ENCODE measurements at regions not wholly inside any gene's neighbourhood (a gene's known extent, or its start where the extent isn't known, plus 50 kb on each side); places are given as distances from the start of the nearest gene placed in this dataset.

DNA sequence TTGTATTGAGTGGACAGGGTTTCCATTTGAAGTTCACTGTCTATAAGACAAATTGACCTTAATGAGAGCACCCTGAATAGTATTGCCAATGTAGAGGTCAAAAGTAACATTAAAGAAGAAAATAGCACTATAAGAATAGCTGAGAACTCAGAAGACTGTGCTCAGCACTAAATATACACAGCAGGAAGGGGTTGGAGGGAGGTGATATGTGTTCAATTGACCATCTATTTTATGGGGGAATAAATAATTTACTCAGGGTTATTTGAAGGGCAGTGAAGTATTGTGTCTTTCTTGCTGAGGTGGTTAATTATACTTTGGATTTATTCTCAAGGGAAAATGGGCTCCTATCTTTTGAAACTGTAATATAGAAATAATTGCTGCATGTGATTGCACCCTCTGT is 1380.5 kb upstream of the SPRY2 start:
- no peak for DNase-seq

DNA sequence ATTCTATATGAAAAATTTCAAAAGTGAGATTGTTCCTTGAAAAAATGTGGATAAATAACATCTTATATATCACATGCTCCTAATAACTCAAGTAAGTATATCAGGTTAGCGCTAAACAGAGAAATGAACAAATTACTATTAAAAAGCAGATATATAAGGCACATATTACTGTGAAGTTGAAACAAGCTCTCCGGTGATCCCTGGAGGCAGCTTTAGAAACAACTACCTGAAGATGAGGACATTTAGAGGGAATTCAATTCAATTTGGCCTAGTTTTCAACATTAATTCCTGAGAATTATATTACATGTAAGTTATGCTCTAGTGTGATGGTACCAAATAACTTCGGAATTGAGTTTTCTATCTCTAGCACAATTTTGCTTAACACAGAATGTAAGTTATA is 1373.6 kb upstream of the SPRY2 start:
- DNase-seq = no peak

DNA sequence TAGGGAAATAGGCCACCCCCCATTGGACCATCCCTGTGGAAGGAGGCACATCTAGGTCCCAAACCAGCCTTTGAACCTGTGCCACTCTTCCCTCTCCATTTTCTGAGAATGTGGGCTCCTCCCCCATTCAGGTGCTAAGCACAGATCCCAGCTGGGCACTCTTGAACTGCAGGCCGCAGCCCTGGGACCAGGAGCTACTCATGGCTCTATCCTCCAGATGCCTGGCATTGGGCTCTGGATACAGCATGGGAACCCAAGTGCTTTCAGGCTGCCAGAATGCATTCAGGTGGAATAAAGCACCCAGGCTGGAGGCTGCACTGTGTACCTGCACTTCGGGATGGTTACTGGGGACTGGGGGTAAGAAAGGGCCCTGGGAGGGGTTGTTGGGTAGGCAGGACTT is 1372.3 kb upstream of the SPRY2 start:
- DNase-seq = no peak

GRCh38 chr13:81697826-81698225 is 1356.9 kb upstream of the SPRY2 start:
- DNase-seq = no peak

GRCh38 chr13:81686877-81687276 is 1346.0 kb upstream of the SPRY2 start:
- no peak for DNase-seq

DNA sequence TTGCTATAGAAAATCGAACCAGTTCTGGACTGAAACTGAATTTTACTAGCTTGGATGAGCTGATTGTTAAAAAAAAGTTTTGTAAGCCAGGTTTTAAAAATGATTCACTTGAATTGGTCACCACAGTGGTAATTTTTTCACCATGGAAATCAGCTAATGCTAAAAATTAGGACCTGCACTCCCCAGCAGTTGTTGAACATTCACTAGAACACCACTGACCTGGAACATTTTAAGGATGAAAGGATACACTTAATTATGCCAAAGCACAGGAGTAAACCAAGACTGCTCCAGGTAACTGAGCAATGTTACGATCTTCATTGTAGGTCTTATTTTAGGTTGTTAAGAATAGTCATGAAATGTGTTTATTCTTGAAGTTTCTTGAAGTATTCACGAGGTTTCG is 1342.6 kb upstream of the SPRY2 start:
- DNase-seq = no peak

GRCh38 chr13:81682081-81682630 is 1341.2 kb upstream of the SPRY2 start:
- no peak for DNase-seq

DNA sequence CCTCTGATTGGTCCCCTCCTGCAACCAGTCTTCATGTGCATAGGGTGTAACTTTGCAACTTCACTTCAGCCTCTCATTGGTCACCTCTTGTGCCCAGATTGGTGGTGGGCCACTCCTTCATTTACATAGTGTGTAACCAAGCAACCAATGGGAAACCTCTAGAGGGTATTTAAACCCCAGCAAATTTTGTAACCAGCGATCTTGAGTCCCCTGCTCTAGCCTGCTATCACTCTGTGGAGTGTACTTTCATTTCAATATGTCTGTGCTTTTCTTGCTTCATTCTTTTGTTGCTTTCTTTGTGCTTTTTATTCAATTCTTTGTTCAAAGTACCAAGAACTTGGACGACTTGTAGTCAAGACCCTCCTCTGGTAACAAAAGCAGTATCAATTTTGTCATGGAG is 1336.9 kb upstream of the SPRY2 start:
- DNase-seq = no peak

GRCh38 chr13:81676008-81676407 is 1335.1 kb upstream of the SPRY2 start:
- no peak for DNase-seq

DNA sequence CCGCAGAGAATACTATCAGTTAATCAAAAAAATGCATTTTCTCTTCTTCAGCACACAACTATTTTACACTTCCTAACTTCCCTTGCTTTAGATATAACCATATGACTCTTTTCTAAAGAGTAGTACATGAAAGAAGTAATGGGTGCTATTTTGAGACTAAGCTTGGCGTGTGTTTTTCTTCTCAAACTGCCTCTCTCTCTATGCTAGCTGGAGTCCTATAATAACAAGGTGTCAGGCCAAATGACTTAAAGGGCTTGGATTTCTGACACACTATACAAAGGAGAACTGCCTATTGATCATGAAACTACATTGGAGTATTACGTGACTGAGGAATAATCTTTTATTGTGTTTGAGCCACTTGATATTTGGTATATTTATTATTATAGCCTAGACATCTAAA is 1330.1 kb upstream of the SPRY2 start:
- no peak for DNase-seq

DNA sequence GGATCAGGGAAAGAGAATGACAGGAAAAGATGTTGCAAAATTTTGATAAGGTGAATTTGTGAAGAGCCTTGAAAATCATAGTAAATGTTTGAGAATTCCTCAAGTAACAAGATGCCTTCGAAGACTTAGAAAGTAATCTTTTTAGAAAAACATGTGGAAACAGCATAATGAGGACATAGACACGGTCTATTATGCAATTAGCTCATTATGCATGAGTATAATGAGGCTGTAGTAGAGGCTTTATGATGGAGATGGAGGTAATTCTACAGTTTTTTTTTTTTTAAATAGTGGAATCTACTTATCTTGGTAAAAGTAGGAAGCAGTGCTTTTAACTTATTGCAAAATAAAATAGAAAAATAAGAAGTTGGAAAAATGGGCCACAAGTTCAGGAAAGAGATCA is 1329.1 kb upstream of the SPRY2 start:
- no peak for DNase-seq

- DNase-seq = no peak
Observed at GRCh38 chr13:81664872-81665271, 1323.9 kb upstream of the SPRY2 start.

- DNase-seq = no peak
Observed at GRCh38 chr13:81659984-81660383, 1319.1 kb upstream of the SPRY2 start.

DNA sequence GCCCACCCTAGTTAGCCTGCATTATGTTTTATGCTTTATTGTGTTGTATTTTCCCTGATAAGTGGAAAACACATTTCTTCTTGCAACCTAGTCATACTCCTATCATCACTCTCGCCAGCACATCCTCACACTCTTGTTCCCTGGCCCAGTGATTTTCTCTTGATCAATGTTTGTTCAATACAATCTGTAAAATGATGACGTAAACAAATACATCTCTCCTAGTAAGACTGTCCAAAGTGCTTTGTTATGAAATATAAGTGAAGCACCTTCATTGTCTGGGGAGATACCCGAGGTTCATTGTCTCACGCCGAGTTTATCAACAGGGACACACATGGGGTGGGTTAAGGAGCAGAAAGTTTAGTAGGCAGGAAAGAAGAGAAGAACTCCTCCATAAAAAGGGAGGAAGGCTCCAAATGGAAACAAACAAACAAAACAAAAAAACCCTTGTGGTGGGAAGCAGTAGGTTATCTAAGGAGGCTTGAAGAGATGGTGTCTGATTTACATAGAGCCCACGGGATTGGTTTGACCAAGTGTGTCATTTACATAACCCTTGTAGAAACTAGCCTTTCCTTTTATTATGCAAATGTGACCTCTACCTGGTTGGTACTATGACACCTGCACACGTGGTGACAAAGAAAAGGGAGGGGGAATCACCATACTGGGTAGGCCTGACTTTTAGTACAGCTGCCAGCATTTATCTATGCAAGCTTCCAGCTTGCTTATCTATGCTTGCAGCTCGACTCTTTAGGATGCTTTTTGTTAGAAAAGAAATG is 1317.9 kb upstream of the SPRY2 start:
- no peak for DNase-seq

DNA sequence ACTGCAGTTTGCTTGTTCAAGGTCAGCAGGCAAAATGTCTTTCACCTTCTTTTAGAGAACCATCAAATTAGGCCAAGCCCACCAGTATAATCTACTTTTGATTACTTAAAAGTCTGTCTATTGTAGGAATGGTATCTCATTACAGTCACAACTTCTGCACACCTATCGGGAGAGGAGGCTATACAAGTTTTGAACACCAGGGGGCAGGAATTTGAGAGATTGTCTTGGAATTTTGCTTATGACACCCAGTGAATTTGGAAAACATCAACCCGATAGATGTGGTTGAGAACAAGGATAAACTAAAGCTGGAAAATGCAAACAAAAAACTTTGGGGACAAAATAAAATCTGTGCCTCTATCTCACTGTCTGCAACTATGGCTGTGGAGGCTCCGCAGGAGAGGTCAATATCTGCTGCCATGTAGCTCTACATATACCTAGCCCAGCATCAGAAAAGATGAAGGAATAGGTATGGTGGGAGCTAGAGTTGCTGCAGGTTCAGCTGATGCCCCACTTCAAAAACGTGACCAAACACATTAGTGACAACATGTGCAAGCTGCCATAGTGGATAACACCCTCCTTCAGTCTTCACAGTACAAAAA is 1299.2 kb upstream of the SPRY2 start:
- no peak for DNase-seq

- DNase-seq = no peak
Observed at GRCh38 chr13:81637457-81637856, 1296.5 kb upstream of the SPRY2 start.

- DNase-seq = no peak
Observed at GRCh38 chr13:81636120-81636519, 1295.2 kb upstream of the SPRY2 start.

- no peak for DNase-seq
Observed at GRCh38 chr13:81615031-81615430, 1274.1 kb upstream of the SPRY2 start.

GRCh38 chr13:81610644-81611043 is 1269.7 kb upstream of the SPRY2 start:
- DNase-seq = no peak

- no peak for DNase-seq
Observed at GRCh38 chr13:81609335-81609734, 1268.4 kb upstream of the SPRY2 start.

GRCh38 chr13:81606074-81606473 is 1265.1 kb upstream of the SPRY2 start:
- no peak for DNase-seq

DNA sequence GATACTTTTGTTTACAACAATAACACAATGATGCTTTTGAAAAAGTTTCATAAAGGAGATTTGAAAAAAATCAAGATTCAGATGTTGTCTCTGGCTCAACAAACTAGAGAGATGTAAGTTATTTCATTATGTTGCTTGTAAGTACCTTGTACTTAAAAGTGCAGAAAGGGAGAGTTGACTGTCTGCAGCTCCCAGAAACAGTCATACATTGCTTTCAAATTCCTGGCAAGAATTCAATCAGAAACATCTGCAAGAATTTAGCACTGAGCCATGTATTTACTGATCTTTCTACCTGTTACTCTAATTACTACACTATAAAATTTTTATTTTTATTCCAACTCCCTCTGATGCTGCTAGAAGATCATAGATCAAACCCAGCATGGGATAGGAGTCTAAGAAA is 1261.3 kb upstream of the SPRY2 start:
- no peak for DNase-seq

GRCh38 chr13:81597101-81597500 is 1256.2 kb upstream of the SPRY2 start:
- no peak for DNase-seq

GRCh38 chr13:81596224-81596753 is 1255.4 kb upstream of the SPRY2 start:
- no peak for DNase-seq

Measured in DMS79 treated with DMSO at 0.1 percent for 48 hours (cell line).